ENCODE measurements at regions not wholly inside any gene's neighbourhood (a gene's known extent, or its start where the extent isn't known, plus 50 kb on each side); places are given as distances from the start of the nearest gene placed in this dataset.

DNA sequence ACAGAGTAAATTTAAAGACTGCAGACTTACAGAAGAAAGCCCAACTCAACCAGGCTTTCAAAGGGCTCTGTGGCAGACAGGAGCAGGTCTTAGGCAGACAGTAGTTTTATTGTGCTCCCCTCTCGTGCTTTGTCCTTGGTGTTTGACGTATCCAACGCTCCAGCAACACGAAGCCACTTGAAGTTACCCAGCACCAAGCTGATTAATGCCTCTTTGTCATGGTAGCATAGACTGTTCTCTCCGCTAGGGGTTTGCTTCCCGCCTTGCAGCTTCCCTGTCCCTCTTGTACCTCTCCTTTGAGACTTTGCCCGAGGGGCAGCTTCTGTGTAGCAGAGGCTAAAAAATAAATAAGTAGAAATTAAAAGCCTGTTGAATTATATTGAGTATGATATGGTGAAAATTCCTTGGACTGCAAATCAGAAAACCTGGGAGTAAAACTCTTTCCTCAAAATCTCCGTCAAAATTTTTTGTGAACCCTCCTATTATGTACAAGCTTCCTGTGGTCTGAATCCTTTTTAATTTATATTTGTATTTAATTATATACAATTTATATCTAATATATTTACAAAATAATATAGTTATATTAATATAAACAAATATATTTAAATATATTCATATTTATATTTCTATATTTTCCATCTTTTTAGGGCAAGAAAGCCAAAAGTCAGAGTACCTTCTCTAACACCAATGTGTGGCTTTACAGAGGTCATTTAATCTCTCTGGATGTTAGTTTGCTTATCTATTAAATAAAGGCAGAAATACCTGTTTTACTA is 405.4 kb downstream of the DMAC1 start:
- no peak overlapping the region for H3K27ac ChIP-seq (ENCODE audit: extremely low read depth, low read depth, low read length)
- no peaks in the 10 kb centered on the region for H3K4me1 ChIP-seq (ENCODE audit: control insufficient read depth, insufficient read depth, low read length)
- no peak overlapping the region for H3K4me3 ChIP-seq (ENCODE audit: low read depth, low read length)
- no peaks in the 10 kb centered on the region for H3K36me3 ChIP-seq (ENCODE audit: control insufficient read depth in 2 of 2, insufficient read depth in 1 of 2, low read length in 2 of 2)
- TF ChIP-seq ZNF560 (tag by site-specific recombination; IDR thresholded peaks at IDR 0.05; ENCODE audit: borderline replicate concordance), result no peak
- POLR2A ChIA-PET, result no interaction called here
- H3K9me3 ChIP-seq (ENCODE audit: control insufficient read depth, insufficient read depth, low read depth, low read length), result no peaks in the 10 kb centered on the region
- CTCF ChIA-PET, result no interaction called here

DNA sequence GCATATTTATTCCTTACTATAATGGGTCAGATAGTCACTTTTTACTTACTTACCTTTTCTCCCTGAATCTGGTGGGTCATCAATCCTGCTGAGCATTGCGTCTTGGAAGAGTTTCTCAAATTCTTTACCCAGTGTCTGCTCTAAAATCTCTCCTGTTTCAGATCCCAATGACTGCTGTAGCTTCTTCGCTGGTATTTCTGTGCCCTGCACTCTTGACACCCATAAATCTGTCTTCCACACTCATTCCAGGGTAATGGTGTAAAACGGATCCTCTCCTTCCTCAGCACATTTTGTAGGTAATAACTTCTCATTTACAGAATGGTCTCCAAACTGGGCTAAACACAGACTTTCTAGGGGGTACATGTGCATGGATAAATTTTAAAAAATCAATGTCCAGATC is 407.4 kb downstream of the DMAC1 start:
- TF ChIP-seq REPIN1 (tag by site-specific recombination; IDR thresholded peaks at IDR 0.05; ENCODE audit: low read depth), result no peak
- no peak for TF ChIP-seq ZNF558 (tag by site-specific recombination; IDR thresholded peaks at IDR 0.05)
- TF ChIP-seq ZNF416 (tag by site-specific recombination; IDR thresholded peaks at IDR 0.05), result no peak
- TF ChIP-seq, protein P1, sequence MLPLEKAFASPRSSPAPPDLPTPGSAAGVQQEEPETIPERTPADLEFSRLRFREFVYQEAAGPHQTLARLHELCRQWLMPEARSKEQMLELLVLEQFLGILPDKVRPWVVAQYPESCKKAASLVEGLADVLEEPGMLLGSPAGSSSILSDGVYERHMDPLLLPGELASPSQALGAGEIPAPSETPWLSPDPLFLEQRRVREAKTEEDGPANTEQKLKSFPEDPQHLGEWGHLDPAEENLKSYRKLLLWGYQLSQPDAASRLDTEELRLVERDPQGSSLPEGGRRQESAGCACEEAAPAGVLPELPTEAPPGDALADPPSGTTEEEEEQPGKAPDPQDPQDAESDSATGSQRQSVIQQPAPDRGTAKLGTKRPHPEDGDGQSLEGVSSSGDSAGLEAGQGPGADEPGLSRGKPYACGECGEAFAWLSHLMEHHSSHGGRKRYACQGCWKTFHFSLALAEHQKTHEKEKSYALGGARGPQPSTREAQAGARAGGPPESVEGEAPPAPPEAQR (tag by site-specific recombination; IDR thresholded peaks at IDR 0.05), result no peak
- TF ChIP-seq, protein P2, sequence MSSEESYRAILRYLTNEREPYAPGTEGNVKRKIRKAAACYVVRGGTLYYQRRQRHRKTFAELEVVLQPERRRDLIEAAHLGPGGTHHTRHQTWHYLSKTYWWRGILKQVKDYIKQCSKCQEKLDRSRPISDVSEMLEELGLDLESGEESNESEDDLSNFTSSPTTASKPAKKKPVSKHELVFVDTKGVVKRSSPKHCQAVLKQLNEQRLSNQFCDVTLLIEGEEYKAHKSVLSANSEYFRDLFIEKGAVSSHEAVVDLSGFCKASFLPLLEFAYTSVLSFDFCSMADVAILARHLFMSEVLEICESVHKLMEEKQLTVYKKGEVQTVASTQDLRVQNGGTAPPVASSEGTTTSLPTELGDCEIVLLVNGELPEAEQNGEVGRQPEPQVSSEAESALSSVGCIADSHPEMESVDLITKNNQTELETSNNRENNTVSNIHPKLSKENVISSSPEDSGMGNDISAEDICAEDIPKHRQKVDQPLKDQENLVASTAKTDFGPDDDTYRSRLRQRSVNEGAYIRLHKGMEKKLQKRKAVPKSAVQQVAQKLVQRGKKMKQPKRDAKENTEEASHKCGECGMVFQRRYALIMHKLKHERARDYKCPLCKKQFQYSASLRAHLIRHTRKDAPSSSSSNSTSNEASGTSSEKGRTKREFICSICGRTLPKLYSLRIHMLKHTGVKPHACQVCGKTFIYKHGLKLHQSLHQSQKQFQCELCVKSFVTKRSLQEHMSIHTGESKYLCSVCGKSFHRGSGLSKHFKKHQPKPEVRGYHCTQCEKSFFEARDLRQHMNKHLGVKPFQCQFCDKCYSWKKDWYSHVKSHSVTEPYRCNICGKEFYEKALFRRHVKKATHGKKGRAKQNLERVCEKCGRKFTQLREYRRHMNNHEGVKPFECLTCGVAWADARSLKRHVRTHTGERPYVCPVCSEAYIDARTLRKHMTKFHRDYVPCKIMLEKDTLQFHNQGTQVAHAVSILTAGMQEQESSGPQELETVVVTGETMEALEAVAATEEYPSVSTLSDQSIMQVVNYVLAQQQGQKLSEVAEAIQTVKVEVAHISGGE (tag by site-specific recombination; conservative IDR thresholded peaks at IDR 0.05; ENCODE audit: low read depth), result no peak
- H3K36me3 ChIP-seq (ENCODE audit: control insufficient read depth in 2 of 2, insufficient read depth in 1 of 2, low read length in 2 of 2), result no peaks in the 10 kb centered on the region
- H3K4me1 ChIP-seq (ENCODE audit: control insufficient read depth, insufficient read depth, low read length), result no peaks in the 10 kb centered on the region
- H3K9me3 ChIP-seq (ENCODE audit: control insufficient read depth, insufficient read depth, low read depth, low read length), result no peaks in the 10 kb centered on the region
- no peak overlapping the region for H3K27ac ChIP-seq (ENCODE audit: extremely low read depth, low read depth, low read length)
- CTCF ChIA-PET, result interaction anchor here (0.6 to 1.1 kb wide), 2 partner anchors 10 to 232 kb away, joined by 3 to 4 read pairs; no protein-coding TSS in a partner anchor
- POLR2A ChIA-PET, result no interaction called here
- no peak overlapping the region for H3K4me3 ChIP-seq (ENCODE audit: low read depth, low read length)

DNA sequence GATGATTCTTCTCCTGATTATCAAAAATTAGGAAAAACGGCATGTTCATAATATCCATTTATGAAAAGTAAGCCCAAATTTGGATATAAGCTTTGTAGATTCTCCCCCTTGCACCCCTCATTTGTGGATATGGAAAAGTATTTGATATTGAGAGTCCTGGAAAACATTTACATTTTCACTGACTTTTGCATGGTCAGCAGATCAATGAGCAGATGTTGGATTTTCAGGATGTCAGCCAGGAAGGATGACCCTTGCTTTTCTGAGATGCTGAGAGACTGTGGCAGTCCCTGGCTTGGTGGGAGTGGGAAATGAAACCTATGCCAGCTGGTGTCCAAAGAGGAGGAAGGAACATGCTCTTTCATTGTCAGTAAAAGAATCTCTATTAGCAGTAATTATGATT is 410.8 kb downstream of the DMAC1 start:
- ChIA-PET POLR2A (no interaction called here), CTCF (interaction anchor here (0.6 kb wide), 2 partner anchors 315 to 323 kb away, joined by 3 to 4 read pairs; no protein-coding TSS in a partner anchor)
- Histone ChIP-seq H3K9me3 (ENCODE audit: control insufficient read depth, insufficient read depth, low read depth, low read length) (no peaks in the 10 kb centered on the region), H3K36me3 (ENCODE audit: control insufficient read depth in 2 of 2, insufficient read depth in 1 of 2, low read length in 2 of 2) (no peaks in the 10 kb centered on the region), H3K4me1 (ENCODE audit: control insufficient read depth, insufficient read depth, low read length) (no peaks in the 10 kb centered on the region), H3K4me3 (ENCODE audit: low read depth, low read length) (no peak overlapping the region), H3K27ac (ENCODE audit: extremely low read depth, low read depth, low read length) (no peak overlapping the region)
- TF ChIP-seq ZNF664 (tag by site-specific recombination; IDR thresholded peaks at IDR 0.05), result no peak
- no peak for TF ChIP-seq ZNF266 (tag by site-specific recombination; IDR thresholded peaks at IDR 0.05; ENCODE audit: low read depth)
- no peak for TF ChIP-seq EGR2 (tag by site-specific recombination; IDR thresholded peaks at IDR 0.05; ENCODE audit: low read depth)
- no peak for TF ChIP-seq ZNF585B (tag by site-specific recombination; IDR thresholded peaks at IDR 0.05)
- TF ChIP-seq KLF7 (tag by site-specific recombination; IDR thresholded peaks at IDR 0.05; ENCODE audit: borderline replicate concordance), result no peak
- TF ChIP-seq ZFP3 (tag by site-specific recombination; IDR thresholded peaks at IDR 0.05; ENCODE audit: low read depth), result no peak

DNA sequence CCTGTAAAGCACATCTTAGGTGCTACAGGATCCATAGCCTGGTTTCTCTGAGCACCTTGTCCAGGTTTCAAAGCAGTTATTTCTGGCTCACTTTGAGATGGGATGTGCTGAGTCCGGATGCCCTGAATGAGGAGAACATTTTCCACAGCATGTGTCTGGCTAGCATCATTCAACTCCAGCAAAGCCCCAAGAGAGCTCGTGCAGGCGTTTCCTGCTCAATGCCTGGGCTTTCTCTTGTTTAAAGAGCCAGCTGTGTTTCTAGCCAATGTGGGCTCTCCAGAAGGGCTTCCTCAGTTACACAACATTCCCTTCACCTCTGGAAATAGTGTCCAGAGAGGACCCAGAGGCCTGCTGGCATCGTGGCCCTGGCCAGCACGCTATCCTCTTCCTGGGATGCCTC is 411.7 kb downstream of the DMAC1 start:
- Histone ChIP-seq H3K36me3 (ENCODE audit: control insufficient read depth in 2 of 2, insufficient read depth in 1 of 2, low read length in 2 of 2) (no peaks in the 10 kb centered on the region), H3K4me1 (ENCODE audit: control insufficient read depth, insufficient read depth, low read length) (no peaks in the 10 kb centered on the region), H3K4me3 (ENCODE audit: low read depth, low read length) (no peak overlapping the region), H3K9me3 (ENCODE audit: control insufficient read depth, insufficient read depth, low read depth, low read length) (no peaks in the 10 kb centered on the region), H3K27ac (ENCODE audit: extremely low read depth, low read depth, low read length) (no peak overlapping the region)
- ChIA-PET POLR2A (no interaction called here), CTCF (no interaction called here)
- TF ChIP-seq ZNF221 (tag by site-specific recombination; IDR thresholded peaks at IDR 0.05; ENCODE audit: borderline replicate concordance) (no peak), ZNF600 (tag by site-specific recombination; IDR thresholded peaks at IDR 0.05) (no peak), HOXD13 (CRISPR knock-in tag; IDR thresholded peaks at IDR 0.05; ENCODE audit: borderline replicate concordance) (no peak), ZNF626 (tag by site-specific recombination; IDR thresholded peaks at IDR 0.05) (no peak), ZNF214 (tag by site-specific recombination; IDR thresholded peaks at IDR 0.05; ENCODE audit: borderline replicate concordance) (no peak), ZNF677 (tag by site-specific recombination; IDR thresholded peaks at IDR 0.05) (no peak)
- TF ChIP-seq, protein P3, sequence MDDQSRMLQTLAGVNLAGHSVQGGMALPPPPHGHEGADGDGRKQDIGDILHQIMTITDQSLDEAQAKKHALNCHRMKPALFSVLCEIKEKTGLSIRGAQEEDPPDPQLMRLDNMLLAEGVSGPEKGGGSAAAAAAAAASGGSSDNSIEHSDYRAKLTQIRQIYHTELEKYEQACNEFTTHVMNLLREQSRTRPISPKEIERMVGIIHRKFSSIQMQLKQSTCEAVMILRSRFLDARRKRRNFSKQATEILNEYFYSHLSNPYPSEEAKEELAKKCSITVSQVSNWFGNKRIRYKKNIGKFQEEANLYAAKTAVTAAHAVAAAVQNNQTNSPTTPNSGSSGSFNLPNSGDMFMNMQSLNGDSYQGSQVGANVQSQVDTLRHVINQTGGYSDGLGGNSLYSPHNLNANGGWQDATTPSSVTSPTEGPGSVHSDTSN (CRISPR knock-in tag; IDR thresholded peaks at IDR 0.05), result no peak
- TF ChIP-seq, protein P4, sequence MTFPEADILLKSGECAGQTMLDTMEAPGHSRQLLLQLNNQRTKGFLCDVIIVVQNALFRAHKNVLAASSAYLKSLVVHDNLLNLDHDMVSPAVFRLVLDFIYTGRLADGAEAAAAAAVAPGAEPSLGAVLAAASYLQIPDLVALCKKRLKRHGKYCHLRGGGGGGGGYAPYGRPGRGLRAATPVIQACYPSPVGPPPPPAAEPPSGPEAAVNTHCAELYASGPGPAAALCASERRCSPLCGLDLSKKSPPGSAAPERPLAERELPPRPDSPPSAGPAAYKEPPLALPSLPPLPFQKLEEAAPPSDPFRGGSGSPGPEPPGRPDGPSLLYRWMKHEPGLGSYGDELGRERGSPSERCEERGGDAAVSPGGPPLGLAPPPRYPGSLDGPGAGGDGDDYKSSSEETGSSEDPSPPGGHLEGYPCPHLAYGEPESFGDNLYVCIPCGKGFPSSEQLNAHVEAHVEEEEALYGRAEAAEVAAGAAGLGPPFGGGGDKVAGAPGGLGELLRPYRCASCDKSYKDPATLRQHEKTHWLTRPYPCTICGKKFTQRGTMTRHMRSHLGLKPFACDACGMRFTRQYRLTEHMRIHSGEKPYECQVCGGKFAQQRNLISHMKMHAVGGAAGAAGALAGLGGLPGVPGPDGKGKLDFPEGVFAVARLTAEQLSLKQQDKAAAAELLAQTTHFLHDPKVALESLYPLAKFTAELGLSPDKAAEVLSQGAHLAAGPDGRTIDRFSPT (tag by site-specific recombination; IDR thresholded peaks at IDR 0.05), result no peak

Data from HEK293 (cell line).